IPS DF 6.9 (cell line): ENCODE measurements at regions not wholly inside any gene's neighbourhood (a gene's known extent, or its start where the extent isn't known, plus 50 kb on each side); places are given as distances from the start of the nearest gene placed in this dataset.

ENCODE experiments used
- DNase-seq: peaks from one replicate; pipeline ENCODE4 v3.0.0-alpha.2; 2013; ENCODE audit warnings: low read depth, low spot score
- H3K27ac ChIP-seq: one replicate; pipeline ENCODE4 v1.5.1; 2013; ENCODE audit warnings: low read length, control low read depth
- H3K27me3 ChIP-seq: 2 replicates; pipeline ENCODE4 v1.6.1; 2013; ENCODE audit warnings: mild to moderate bottlenecking, low read length; ENCODE audit not compliant: control insufficient read depth, insufficient read depth
- H3K36me3 ChIP-seq: 2 replicates; pipeline ENCODE4 v1.6.1; 2013; ENCODE audit warnings: low read length; ENCODE audit not compliant: control insufficient read depth, insufficient read depth
- H3K4me1 ChIP-seq: 2 replicates; pipeline ENCODE4 v1.6.1; 2013; ENCODE audit warnings: low read length; ENCODE audit not compliant: control insufficient read depth, insufficient read depth
- H3K4me3 ChIP-seq: 2 replicates; pipeline ENCODE4 v1.5.1; 2013; ENCODE audit warnings: mild to moderate bottlenecking, low read length
- H3K9me3 ChIP-seq: 2 replicates; pipeline ENCODE4 v1.6.1; 2013; ENCODE audit warnings: low read length, inconsistent platforms; ENCODE audit not compliant: control insufficient read depth, insufficient read depth
- WGBS: extraction: QIAGEN DNeasy Blood & Tissue Kit; methylation state at CpG from one replicate; pipeline ENCODE4 v1.1.7; 2013; ENCODE audit warnings: mixed read lengths, missing lambda C conversion rate; ENCODE audit not compliant: insufficient read length, insufficient coverage; 5-methylcytosine and 5-hydroxymethylcytosine counted together

- WGBS, result no CpG with 5 or more reads among the region's 10 CpGs
Observed at GRCh38 chr10:43816351-43817321, 168.0 kb upstream of the ZNF32 start.

GRCh38 chr10:43815181-43815885, 166.7 kb upstream of the ZNF32 start:
- WGBS, result no CpG with 5 or more reads among the region's 2 CpGs
- H3K27ac ChIP-seq, result no peak overlapping the region
- H3K4me3 ChIP-seq, result no peak overlapping the region
- no peaks in the 10 kb centered on the region; the same call in 1 of the 2 replicates for H3K27me3 ChIP-seq
- no peaks in the 10 kb centered on the region for H3K36me3 ChIP-seq
- no peaks in the 10 kb centered on the region for H3K4me1 ChIP-seq
- no peak for DNase-seq
- no peaks in the 10 kb centered on the region for H3K9me3 ChIP-seq

More at GRCh38 chr10:43816351-43817321, 168.0 kb upstream of the ZNF32 start:
- H3K4me3 ChIP-seq, result no peak overlapping the region
- no peaks in the 10 kb centered on the region for H3K9me3 ChIP-seq
- H3K36me3 ChIP-seq, result no peaks in the 10 kb centered on the region
- no peaks in the 10 kb centered on the region for H3K4me1 ChIP-seq
- H3K27me3 ChIP-seq, result no peaks in the 10 kb centered on the region; the same call in 1 of the 2 replicates
- no peak for DNase-seq
- H3K27ac ChIP-seq, result no peak overlapping the region

- Histone ChIP-seq H3K27me3 (no peaks in the 10 kb centered on the region; the same call in 1 of the 2 replicates), H3K27ac (no peak overlapping the region), H3K4me3 (no peak overlapping the region), H3K4me1 (no peaks in the 10 kb centered on the region), H3K36me3 (no peaks in the 10 kb centered on the region), H3K9me3 (no peaks in the 10 kb centered on the region)
- no CpG with 5 or more reads among the region's 1 CpG for WGBS
- DNase-seq, result no peak
Observed at GRCh38 chr10:43814663-43815062, 166.0 kb upstream of the ZNF32 start.

- Histone ChIP-seq H3K27me3 (no peaks in the 10 kb centered on the region), H3K36me3 (no peaks in the 10 kb centered on the region), H3K4me3 (no peak overlapping the region), H3K9me3 (no peaks in the 10 kb centered on the region), H3K27ac (no peak overlapping the region), H3K4me1 (no peaks in the 10 kb centered on the region)
- no CpG with 5 or more reads among the region's 3 CpGs for WGBS
- no peak for DNase-seq
Observed at GRCh38 chr10:43811871-43812270, 163.2 kb upstream of the ZNF32 start.

GRCh38 chr10:43809211-43809930, 160.7 kb upstream of the ZNF32 start:
- no CpG with 5 or more reads among the region's 8 CpGs for WGBS
- no peaks in the 10 kb centered on the region for H3K27me3 ChIP-seq
- no peaks in the 10 kb centered on the region for H3K36me3 ChIP-seq
- no peak overlapping the region for H3K4me3 ChIP-seq
- no peaks in the 10 kb centered on the region for H3K4me1 ChIP-seq
- DNase-seq, result no peak
- no peaks in the 10 kb centered on the region for H3K9me3 ChIP-seq
- no peak overlapping the region for H3K27ac ChIP-seq

- Histone ChIP-seq H3K27ac (no peak overlapping the region), H3K9me3 (no peaks in the 10 kb centered on the region), H3K36me3 (no peaks in the 10 kb centered on the region), H3K4me1 (0 out of 2 replicates have a peak, but pooled peaks cover 1% of the 10 kb centered on the region), H3K27me3 (no peaks in the 10 kb centered on the region), H3K4me3 (no peak overlapping the region)
- no CpG with 5 or more reads among the region's 3 CpGs for WGBS
- no peak for DNase-seq
Observed at GRCh38 chr10:43808136-43808535, 159.5 kb upstream of the ZNF32 start.

DNA sequence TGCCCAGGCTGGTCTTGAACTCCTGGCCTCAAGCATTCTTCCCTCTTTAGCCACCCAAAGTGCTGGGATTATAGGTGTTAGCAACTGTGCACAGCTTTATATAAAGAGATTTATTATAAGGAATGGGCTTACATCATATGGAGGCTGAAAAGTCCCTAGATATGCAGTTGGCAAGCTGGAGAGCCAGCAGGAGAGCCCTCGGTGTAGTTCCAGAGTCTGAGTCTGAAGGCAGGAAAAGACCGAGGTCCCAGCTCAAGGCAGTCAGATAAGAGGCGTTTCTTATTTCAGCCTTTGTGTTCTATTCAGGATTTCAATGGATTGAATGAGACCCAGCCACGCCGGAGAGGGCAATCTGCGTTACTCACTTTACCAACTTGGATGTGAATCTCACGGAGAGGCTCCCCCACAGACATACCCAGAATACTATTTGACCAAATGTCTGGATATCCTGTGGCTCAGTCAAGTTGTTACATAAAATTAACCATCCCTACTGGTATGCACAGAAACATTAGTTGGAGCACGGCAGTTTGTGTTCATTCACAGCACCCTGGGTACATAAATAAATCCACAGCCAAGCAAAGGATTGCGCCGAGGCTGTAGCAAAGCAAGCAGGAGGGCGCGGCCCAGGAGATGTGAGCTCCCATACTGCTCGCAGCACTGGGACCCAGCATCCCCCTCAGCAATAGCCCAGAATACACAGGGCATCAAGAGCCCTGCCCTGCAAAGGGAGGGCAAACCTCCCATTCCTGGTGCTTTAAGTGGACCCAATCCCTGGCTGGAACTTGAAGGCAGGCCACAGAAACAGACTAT, 158.4 kb upstream of the ZNF32 start:
- no peaks in the 10 kb centered on the region for H3K27me3 ChIP-seq
- H3K36me3 ChIP-seq, result no peaks in the 10 kb centered on the region
- no CpG with 5 or more reads among the region's 13 CpGs for WGBS
- H3K4me3 ChIP-seq, result no peak overlapping the region
- H3K27ac ChIP-seq, result no peak overlapping the region
- 0 out of 2 replicates have a peak, but pooled peaks cover 1% of the 10 kb centered on the region for H3K4me1 ChIP-seq
- DNase-seq, result no peak
- H3K9me3 ChIP-seq, result no peaks in the 10 kb centered on the region

DNA sequence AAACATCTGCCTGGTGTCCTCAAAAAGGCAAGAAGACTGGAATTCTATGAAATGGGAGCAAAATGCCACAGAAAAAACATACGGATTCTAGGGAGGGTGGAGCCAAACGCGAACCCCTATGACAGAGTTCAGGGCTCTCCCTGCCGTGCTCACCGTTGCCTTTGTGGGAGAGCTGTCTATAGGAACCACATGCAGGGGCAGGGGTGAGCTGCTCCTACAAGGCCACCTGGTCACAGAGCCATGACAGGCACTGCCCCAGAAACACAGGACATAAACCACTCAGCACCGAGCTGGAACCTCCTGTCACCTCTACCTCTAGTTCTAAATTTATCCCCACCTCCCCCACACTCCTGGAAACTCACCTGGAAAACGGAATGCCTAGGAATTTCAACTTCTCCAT, 155.1 kb upstream of the ZNF32 start:
- Histone ChIP-seq H3K27me3 (no peaks in the 10 kb centered on the region), H3K4me3 (no peak overlapping the region), H3K9me3 (no peaks in the 10 kb centered on the region), H3K4me1 (0 out of 2 replicates have a peak, but pooled peaks cover 1% of the 10 kb centered on the region), H3K36me3 (no peaks in the 10 kb centered on the region), H3K27ac (no peak overlapping the region)
- WGBS, result no CpG with 5 or more reads among the region's 7 CpGs
- no peak for DNase-seq

DNA sequence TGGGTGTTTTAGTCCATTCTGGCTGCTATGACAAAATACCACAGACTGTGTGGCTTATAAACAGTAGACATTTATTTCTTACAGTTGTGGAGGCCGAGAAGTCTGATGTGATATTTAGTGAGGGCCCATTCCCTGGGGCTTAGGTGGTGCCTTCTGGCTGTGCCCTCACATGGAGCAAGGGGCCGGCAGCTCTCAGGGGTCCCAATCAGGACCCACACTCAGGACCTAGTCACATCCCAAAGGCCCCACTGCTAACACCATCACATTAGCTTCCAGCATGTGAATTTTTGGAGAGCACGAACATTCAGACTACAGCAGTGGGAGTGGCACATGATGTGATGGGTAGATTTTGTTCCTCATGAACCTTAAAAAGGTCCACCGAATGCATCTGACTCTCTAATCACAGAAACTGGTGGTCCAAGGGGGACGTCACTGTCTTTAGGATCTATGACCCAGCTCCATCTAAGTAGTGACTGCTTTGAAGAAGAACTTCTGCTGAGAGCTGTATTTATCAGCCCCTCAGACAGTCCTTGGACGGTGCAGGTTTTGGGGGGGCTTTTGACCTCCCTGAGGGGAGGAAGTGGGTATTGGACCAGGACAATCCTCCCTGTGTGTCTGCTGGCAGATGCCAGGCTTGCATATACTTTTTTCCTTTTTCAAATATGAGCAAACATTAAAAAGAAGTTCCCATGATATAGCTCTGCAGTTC, 154.5 kb upstream of the ZNF32 start:
- Histone ChIP-seq H3K4me3 (no peak overlapping the region), H3K27ac (no peak overlapping the region), H3K36me3 (no peaks in the 10 kb centered on the region), H3K4me1 (0 out of 2 replicates have a peak, but pooled peaks cover 1% of the 10 kb centered on the region), H3K9me3 (no peaks in the 10 kb centered on the region), H3K27me3 (no peaks in the 10 kb centered on the region)
- no peak for DNase-seq
- no CpG with 5 or more reads among the region's 6 CpGs for WGBS
